ENCODE measurements at regions not wholly inside any gene's neighbourhood (a gene's known extent, or its start where the extent isn't known, plus 50 kb on each side); places are given as distances from the start of the nearest gene placed in this dataset.

DNA sequence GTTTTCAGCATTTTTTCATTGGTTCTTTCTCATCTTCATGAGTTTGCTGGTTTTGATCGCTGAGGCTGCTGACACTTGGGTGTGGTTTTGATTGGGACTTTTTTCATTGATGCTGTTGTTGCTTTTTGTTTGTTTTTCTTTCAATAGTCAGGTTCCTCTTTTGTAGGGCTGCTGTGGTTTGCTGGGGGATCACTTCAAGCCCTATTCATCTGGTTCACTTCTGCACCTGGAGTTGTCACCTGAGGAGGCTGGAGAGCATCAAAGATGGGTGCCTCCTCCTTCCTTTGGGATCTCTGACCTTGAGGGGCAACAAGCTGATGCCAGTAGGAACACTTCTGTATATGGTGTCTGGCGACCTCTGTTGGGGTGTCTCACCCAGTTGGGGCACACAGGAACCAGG lies 1279.9 kb upstream of the TMPRSS15 start:
- H3K36me3 ChIP-seq: no peaks in the 10 kb centered on the region
- TF ChIP-seq EP300 (IDR thresholded peaks at IDR 0.05) (no peak), POLR2A (IDR thresholded peaks at IDR 0.05) (no peak), POLR2AphosphoS5 (IDR thresholded peaks at IDR 0.05) (no peak)
- TF ChIP-seq, protein P1, sequence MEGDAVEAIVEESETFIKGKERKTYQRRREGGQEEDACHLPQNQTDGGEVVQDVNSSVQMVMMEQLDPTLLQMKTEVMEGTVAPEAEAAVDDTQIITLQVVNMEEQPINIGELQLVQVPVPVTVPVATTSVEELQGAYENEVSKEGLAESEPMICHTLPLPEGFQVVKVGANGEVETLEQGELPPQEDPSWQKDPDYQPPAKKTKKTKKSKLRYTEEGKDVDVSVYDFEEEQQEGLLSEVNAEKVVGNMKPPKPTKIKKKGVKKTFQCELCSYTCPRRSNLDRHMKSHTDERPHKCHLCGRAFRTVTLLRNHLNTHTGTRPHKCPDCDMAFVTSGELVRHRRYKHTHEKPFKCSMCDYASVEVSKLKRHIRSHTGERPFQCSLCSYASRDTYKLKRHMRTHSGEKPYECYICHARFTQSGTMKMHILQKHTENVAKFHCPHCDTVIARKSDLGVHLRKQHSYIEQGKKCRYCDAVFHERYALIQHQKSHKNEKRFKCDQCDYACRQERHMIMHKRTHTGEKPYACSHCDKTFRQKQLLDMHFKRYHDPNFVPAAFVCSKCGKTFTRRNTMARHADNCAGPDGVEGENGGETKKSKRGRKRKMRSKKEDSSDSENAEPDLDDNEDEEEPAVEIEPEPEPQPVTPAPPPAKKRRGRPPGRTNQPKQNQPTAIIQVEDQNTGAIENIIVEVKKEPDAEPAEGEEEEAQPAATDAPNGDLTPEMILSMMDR (IDR thresholded peaks at IDR 0.05): no peak
- 71 to 86% methylated on average over 1 of the region's 2 CpGs for WGBS, 2 donors (ENCODE audit: low coverage in 1 of 2)
- no peaks in the 10 kb centered on the region for H3K27me3 ChIP-seq
- ATAC-seq: no peak
- no peaks in the 10 kb centered on the region for H3K9me3 ChIP-seq
- no peak overlapping the region for H3K27ac ChIP-seq
- H3K4me1 ChIP-seq: no peaks in the 10 kb centered on the region
- H3K4me3 ChIP-seq: no peak overlapping the region

DNA sequence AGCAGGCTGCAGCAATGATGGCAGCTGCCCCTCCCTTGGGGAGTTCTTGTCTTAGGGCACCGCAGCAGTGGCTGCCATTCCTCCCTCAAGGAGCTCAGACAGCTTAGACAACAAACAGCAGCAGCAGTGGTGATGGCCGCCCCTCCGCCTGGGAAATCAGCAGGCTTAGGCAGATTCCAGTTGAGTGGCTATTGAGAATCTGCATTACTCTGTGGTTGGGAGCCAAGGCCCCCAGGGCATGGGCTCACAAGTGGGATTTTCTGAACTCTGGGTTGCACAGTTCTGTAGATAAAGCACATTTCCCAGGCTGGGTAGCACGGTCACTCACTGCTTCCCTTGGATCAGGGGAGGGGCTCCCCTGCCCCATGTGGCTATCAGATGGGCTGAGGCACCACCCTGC lies 1280.7 kb upstream of the TMPRSS15 start:
- H3K9me3 ChIP-seq: no peaks in the 10 kb centered on the region
- 60 to 70% methylated on average over 1 to 2 of the region's 4 CpGs for WGBS, 2 donors (ENCODE audit: low coverage in 1 of 2)
- no peak overlapping the region for H3K27ac ChIP-seq
- H3K4me1 ChIP-seq: no peaks in the 10 kb centered on the region
- no peaks in the 10 kb centered on the region for H3K36me3 ChIP-seq
- no peak for TF ChIP-seq POLR2AphosphoS5 (IDR thresholded peaks at IDR 0.05)
- TF ChIP-seq EP300 (IDR thresholded peaks at IDR 0.05): no peak
- TF ChIP-seq POLR2A (IDR thresholded peaks at IDR 0.05): no peak
- TF ChIP-seq, protein P1 (IDR thresholded peaks at IDR 0.05): no peak
- ATAC-seq: peak; percentile 28
- no peaks in the 10 kb centered on the region for H3K27me3 ChIP-seq
- no peak overlapping the region for H3K4me3 ChIP-seq

DNA sequence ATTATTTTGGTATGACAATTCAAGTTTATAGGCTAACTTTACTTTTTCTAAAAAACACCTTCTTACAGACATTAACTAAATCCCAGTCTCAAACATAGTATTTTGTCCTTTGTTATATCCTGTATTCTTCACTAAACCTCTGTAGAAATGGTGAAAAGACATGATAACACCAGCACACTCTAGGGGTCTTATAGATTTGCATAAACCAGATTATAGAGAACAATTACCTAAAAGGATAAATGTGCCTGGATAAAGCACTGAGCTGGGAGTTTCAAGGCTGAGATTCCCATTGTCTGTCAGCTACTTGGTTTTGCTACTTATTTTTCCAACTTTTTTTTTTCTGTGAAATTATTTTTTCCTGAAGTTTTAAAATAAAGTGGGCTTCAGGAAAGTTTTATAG lies 1288.6 kb upstream of the TMPRSS15 start:
- Histone ChIP-seq H3K4me3 (no peak overlapping the region), H3K9me3 (no peaks in the 10 kb centered on the region), H3K27ac (no peak overlapping the region), H3K36me3 (no peaks in the 10 kb centered on the region), H3K4me1 (no peaks in the 10 kb centered on the region), H3K27me3 (no peaks in the 10 kb centered on the region)
- TF ChIP-seq, protein P1 (IDR thresholded peaks at IDR 0.05): no peak
- TF ChIP-seq EP300 (IDR thresholded peaks at IDR 0.05) (no peak), POLR2AphosphoS5 (IDR thresholded peaks at IDR 0.05) (no peak), POLR2A (IDR thresholded peaks at IDR 0.05) (no peak)
- ATAC-seq: no peak

DNA sequence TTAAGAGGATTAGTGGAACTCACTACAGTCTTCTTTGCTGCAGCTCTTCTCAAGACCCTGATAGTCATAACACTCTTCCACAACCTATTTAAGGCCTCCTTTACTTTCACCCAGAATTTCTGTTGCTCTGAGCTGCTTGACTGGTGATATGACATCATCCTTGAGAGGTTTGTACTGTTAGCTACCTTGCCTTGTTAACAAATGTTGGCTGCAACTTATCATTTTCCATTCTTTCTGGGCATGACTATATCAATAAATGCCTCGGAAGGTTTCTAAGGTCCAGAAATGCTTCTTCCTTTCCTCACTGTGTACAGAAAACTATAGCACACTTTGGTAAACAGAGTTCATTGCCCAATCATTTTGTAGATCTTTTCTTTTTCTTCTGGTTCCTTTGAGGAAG lies 1292.2 kb upstream of the TMPRSS15 start:
- WGBS, 2 donors (ENCODE audit: low coverage in 1 of 2): 30 to 88% methylated on average over 1 of the region's 1 CpG

DNA sequence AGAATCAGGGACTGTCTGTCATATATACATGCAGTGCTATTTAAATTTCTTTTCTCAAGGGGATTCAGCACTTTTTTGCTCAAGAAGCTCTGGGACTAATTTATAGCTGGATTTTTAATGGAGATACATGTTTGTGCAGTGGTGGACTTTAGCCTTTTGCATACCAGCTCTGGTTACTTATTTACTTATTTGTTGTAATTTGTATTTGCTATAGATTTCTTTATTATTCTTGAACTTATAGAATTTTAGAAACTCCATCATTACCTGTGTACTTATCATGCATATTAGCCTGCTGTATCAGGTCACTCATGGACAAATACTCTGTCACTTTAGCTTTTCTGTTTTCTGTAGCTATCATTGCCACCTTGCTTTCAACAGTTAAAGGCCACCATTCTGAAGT lies 1296.9 kb upstream of the TMPRSS15 start:
- Histone ChIP-seq H3K4me1 (no peaks in the 10 kb centered on the region), H3K9me3 (no peaks in the 10 kb centered on the region), H3K36me3 (no peaks in the 10 kb centered on the region), H3K4me3 (no peak overlapping the region), H3K27ac (no peak overlapping the region), H3K27me3 (no peaks in the 10 kb centered on the region)
- ATAC-seq: no peak
- TF ChIP-seq, protein P1 (IDR thresholded peaks at IDR 0.05): no peak
- TF ChIP-seq EP300 (IDR thresholded peaks at IDR 0.05) (no peak), POLR2A (IDR thresholded peaks at IDR 0.05) (no peak), POLR2AphosphoS5 (IDR thresholded peaks at IDR 0.05) (no peak)

More for the DNA sequence above, 1292.2 kb upstream of the TMPRSS15 start:
- H3K4me3 ChIP-seq: no peak overlapping the region
- no peaks in the 10 kb centered on the region for H3K9me3 ChIP-seq
- no peak for ATAC-seq
- H3K27ac ChIP-seq: no peak overlapping the region
- TF ChIP-seq EP300 (IDR thresholded peaks at IDR 0.05) (no peak), POLR2AphosphoS5 (IDR thresholded peaks at IDR 0.05) (no peak), POLR2A (IDR thresholded peaks at IDR 0.05) (no peak)
- TF ChIP-seq, protein P1 (IDR thresholded peaks at IDR 0.05): no peak
- no peaks in the 10 kb centered on the region for H3K36me3 ChIP-seq
- H3K4me1 ChIP-seq: no peaks in the 10 kb centered on the region
- no peaks in the 10 kb centered on the region for H3K27me3 ChIP-seq

Data from gastroesophageal sphincter (tissue), 4 donors.